CD4-positive, alpha-beta T cell (primary cell): ENCODE measurements at regions not wholly inside any gene's neighbourhood (a gene's known extent, or its start where the extent isn't known, plus 50 kb on each side); places are given as distances from the start of the nearest gene placed in this dataset.

ENCODE experiments used
- ATAC-seq: fragments of 200-7000 bp; cut with Tn5 transposase; one replicate; pipeline ENCODE4 v1.10.0; 2022; ENCODE audit warnings: mild to moderate bottlenecking; ENCODE audit not compliant: poor library complexity
- CTCF ChIA-PET: fragments of 350-600 bp; sonication (Branson Sonifier 250); formaldehyde crosslinking; loops from one replicate; lab custom pipeline; 2021; ENCODE audit warnings: antibody characterized with exemption, inconsistent platforms; lab: Charles Lee
- POLR2A ChIA-PET: fragments of 350-600 bp; sonication (Branson Sonifier 250); formaldehyde crosslinking; loops from one replicate; lab custom pipeline; 2021; ENCODE audit warnings: antibody characterized with exemption, inconsistent platforms; lab: Charles Lee
- DNase-seq, 14 experiments: peaks; one replicate each; pipeline ENCODE4 v3.0.0-alpha.2; 2013 to 2020; ENCODE audit warnings: mixed read lengths in 2 of 14
- H3K27ac ChIP-seq, 2 donors: one replicate each; pipeline versions ENCODE4 v1.5.1 to v1.7.0; 2013; ENCODE audit warnings: low read length in 2 of 2, low read depth in 1 of 2, mild to moderate bottlenecking in 1 of 2
- H3K27me3 ChIP-seq, 2 experiments: 1 replicate in 1 of 2; 2 replicates in 1 of 2; pipeline versions ENCODE4 v1.6.1 to v1.7.0; 2013; ENCODE audit warnings: low read length in 2 of 2, control low read depth in 1 of 2, mild to moderate bottlenecking in 1 of 2, moderate library complexity in 1 of 2; ENCODE audit not compliant: insufficient read depth in 2 of 2, control insufficient read depth in 1 of 2
- H3K36me3 ChIP-seq: one replicate; pipeline ENCODE4 v1.6.1; 2013; ENCODE audit warnings: low read length, control low read depth; ENCODE audit not compliant: insufficient read depth
- H3K4me1 ChIP-seq: one replicate; pipeline ENCODE4 v1.6.1; 2013; ENCODE audit warnings: low read length, control low read depth; ENCODE audit not compliant: insufficient read depth
- H3K4me3 ChIP-seq: one replicate; pipeline ENCODE4 v1.5.1; 2013; ENCODE audit warnings: mild to moderate bottlenecking, low read length, moderate library complexity
- H3K9me3 ChIP-seq, 2 experiments: 1 replicate in 1 of 2; 2 replicates in 1 of 2; pipeline versions ENCODE4 v1.6.1 to v1.7.0; 2013; ENCODE audit warnings: low read length in 2 of 2, mild to moderate bottlenecking in 2 of 2, control low read depth in 1 of 2, moderate library complexity in 1 of 2; ENCODE audit not compliant: control insufficient read depth in 1 of 2, insufficient read depth in 1 of 2
- H3K27ac Mint-ChIP-seq: one replicate; pipeline ENCODE4 v1.8.0; 2020; ENCODE audit warnings: mixed read lengths
- H3K27me3 Mint-ChIP-seq: one replicate; pipeline ENCODE4 v1.8.0; 2021; ENCODE audit warnings: mixed read lengths
- H3K36me3 Mint-ChIP-seq: one replicate; pipeline ENCODE4 v1.8.0; 2021; ENCODE audit warnings: low read depth, mixed read lengths
- H3K4me1 Mint-ChIP-seq: one replicate; pipeline ENCODE4 v1.8.0; 2021; ENCODE audit warnings: low read depth, mixed read lengths
- H3K4me3 Mint-ChIP-seq: one replicate; pipeline ENCODE4 v1.8.0; 2020; ENCODE audit warnings: mild to moderate bottlenecking, mixed read lengths
- H3K9me3 Mint-ChIP-seq: one replicate; pipeline ENCODE4 v1.8.0; 2020; ENCODE audit warnings: mixed read lengths
- intact Hi-C, 2 experiments: fragments of 100-400 bp; cut with DNase I in 1 of 2; cut with micrococcal nuclease in 1 of 2; formaldehyde crosslinking; loops; one replicate each; pipeline versions ENCODE4 v1.15.1 to v1.9.0; 2023 to 2025; cut with DNase I, micrococcal nuclease
- TF ChIP-seq, protein P1 (sequence below): fragments of 200-600 bp; IDR thresholded peaks from one replicate; pipeline ENCODE4 v1.8.0; 2022; ENCODE audit warnings: antibody characterized with exemption, mild to moderate bottlenecking

DNA sequence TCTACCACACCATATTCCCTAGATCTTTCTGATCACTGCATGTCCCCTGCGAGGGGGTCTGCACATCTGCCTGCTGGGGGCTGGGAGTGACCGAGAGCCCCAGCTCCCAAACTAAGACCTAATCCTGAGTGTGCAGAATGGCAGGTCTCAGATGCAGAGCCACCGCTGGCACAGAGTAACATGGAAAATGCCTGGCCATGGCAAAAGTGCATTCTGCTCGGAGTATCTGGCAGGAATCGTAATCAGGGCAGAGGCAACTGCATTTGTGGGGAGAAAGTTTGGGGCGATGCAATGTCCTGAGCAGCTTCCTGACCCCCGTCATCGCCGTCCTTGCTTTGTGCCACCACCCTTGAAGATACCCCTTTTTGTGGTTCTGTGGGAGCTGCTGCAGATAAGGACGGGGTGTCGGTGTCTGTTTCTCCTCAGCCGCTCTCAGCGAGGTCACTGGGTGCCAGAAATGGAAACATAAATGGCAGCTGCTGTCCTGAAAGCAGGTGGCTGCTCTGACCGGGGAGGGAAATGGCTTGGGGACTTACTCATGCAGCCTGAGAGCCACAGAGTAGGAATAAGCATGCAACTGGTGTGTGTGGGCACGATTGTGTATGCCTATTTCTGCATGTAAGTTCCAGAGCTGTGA, 157.9 kb downstream of the LY86 start:
- no peak overlapping the region for H3K27ac Mint-ChIP-seq

DNA sequence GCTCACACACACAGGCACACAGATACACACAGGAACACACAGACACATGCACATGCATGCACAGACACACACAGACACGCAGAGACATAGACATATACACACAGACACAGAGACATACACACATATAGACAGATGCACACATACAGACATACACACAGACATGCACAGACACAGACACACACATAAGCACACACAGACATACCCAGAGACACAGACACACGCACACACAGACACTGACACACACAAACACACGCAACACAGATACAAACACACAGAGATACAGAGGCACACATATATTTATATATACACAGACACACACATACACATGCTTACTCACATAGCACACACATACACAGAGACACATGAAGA, 158.4 kb downstream of the LY86 start:
- no peaks in the 10 kb centered on the region for H3K27me3 Mint-ChIP-seq
- intact Hi-C loops: no loop called here
- ATAC-seq (no peak), DNase-seq (no peak)
- H3K4me3 Mint-ChIP-seq: no peak overlapping the region
- H3K9me3 Mint-ChIP-seq: no peaks in the 10 kb centered on the region
- H3K36me3 Mint-ChIP-seq: no peaks in the 10 kb centered on the region
- no peaks in the 10 kb centered on the region for H3K36me3 ChIP-seq
- peaks cover 20% of the 10 kb centered on the region for H3K4me1 ChIP-seq
- no peak overlapping the region for H3K27ac ChIP-seq
- ChIA-PET POLR2A (no interaction called here), CTCF (no interaction called here)
- no peak overlapping the region for H3K27ac Mint-ChIP-seq
- no peaks in the 10 kb centered on the region for H3K9me3 ChIP-seq
- TF ChIP-seq, protein P1, sequence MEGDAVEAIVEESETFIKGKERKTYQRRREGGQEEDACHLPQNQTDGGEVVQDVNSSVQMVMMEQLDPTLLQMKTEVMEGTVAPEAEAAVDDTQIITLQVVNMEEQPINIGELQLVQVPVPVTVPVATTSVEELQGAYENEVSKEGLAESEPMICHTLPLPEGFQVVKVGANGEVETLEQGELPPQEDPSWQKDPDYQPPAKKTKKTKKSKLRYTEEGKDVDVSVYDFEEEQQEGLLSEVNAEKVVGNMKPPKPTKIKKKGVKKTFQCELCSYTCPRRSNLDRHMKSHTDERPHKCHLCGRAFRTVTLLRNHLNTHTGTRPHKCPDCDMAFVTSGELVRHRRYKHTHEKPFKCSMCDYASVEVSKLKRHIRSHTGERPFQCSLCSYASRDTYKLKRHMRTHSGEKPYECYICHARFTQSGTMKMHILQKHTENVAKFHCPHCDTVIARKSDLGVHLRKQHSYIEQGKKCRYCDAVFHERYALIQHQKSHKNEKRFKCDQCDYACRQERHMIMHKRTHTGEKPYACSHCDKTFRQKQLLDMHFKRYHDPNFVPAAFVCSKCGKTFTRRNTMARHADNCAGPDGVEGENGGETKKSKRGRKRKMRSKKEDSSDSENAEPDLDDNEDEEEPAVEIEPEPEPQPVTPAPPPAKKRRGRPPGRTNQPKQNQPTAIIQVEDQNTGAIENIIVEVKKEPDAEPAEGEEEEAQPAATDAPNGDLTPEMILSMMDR: no peak
- peaks cover 27% of the 10 kb centered on the region for H3K4me1 Mint-ChIP-seq
- H3K27me3 ChIP-seq: no peaks in the 10 kb centered on the region
- no peak overlapping the region for H3K4me3 ChIP-seq

More for the DNA sequence above, 157.9 kb downstream of the LY86 start:
- ChIA-PET POLR2A (no interaction called here), CTCF (no interaction called here)
- H3K27ac ChIP-seq: no peak overlapping the region
- peaks cover 15% of the 10 kb centered on the region for H3K4me1 ChIP-seq
- ATAC-seq (no peak), DNase-seq (no peak)
- no peaks in the 10 kb centered on the region for H3K27me3 ChIP-seq
- Mint-ChIP-seq H3K36me3 (no peaks in the 10 kb centered on the region), H3K9me3 (no peaks in the 10 kb centered on the region), H3K4me1 (peaks cover 21% of the 10 kb centered on the region), H3K27me3 (no peaks in the 10 kb centered on the region), H3K4me3 (no peak overlapping the region)
- no peak overlapping the region for H3K4me3 ChIP-seq
- TF ChIP-seq, protein P1: no peak
- H3K36me3 ChIP-seq: no peaks in the 10 kb centered on the region
- intact Hi-C loops: no loop called here
- H3K9me3 ChIP-seq: no peaks in the 10 kb centered on the region

DNA sequence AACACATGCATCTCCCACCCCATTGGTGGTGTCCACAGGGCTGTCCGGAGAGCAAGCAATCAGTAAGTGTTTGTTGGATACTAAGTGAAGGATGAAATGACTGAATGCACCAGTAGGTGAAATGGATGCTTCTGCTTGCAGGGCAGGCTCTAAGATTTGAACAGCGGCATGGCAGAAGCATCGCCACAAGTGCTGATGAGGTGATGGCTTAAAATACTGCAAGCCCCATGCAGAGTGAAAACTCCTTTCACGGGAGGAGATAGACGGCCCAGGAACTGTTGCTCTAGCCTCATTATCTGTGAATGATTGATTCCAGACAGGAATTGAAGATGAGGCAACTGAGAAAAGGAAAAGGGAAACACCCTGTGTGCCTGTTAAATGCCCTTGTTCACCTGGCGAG, 158.9 kb downstream of the LY86 start:
- no peak overlapping the region for H3K27ac Mint-ChIP-seq
- no peak for ATAC-seq
- Histone ChIP-seq H3K36me3 (no peaks in the 10 kb centered on the region), H3K27ac (no peak overlapping the region), H3K4me3 (no peak overlapping the region), H3K9me3 (no peaks in the 10 kb centered on the region), H3K27me3 (no peaks in the 10 kb centered on the region), H3K4me1 (peaks cover 22% of the 10 kb centered on the region)
- POLR2A ChIA-PET: no interaction called here
- CTCF ChIA-PET: no interaction called here
- peaks cover 28% of the 10 kb centered on the region for H3K4me1 Mint-ChIP-seq
- intact Hi-C loops: no loop called here
- DNase-seq: no peak
- H3K27me3 Mint-ChIP-seq: no peaks in the 10 kb centered on the region
- H3K9me3 Mint-ChIP-seq: no peaks in the 10 kb centered on the region
- TF ChIP-seq, protein P1: no peak
- no peak overlapping the region for H3K4me3 Mint-ChIP-seq
- H3K36me3 Mint-ChIP-seq: no peaks in the 10 kb centered on the region
